ENCODE measurements at regions not wholly inside any gene's neighbourhood (a gene's known extent, or its start where the extent isn't known, plus 50 kb on each side); places are given as distances from the start of the nearest gene placed in this dataset.

DNA sequence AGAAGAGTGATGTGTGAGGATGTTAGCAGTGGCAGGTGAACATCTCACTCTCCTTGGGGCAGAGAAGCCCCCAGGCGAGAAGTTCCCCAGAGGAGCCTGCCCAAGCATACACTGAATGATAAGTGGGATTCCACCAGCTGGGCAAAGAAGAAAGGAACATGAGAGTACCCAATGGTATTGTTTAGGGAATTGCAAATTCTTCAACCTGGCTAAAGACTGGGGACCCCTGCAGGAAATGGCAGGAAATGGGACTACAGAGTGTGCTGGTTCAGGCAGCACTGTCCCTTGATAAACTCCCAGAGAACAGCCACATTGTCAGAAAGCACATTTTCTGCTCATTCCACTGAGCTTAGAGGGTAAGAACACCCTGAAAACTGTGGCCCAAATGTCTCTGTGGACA is 121.3 kb downstream of the RPS29 start:
- DNase-seq (ENCODE audit: low spot score), result peak; percentile 38

DNA sequence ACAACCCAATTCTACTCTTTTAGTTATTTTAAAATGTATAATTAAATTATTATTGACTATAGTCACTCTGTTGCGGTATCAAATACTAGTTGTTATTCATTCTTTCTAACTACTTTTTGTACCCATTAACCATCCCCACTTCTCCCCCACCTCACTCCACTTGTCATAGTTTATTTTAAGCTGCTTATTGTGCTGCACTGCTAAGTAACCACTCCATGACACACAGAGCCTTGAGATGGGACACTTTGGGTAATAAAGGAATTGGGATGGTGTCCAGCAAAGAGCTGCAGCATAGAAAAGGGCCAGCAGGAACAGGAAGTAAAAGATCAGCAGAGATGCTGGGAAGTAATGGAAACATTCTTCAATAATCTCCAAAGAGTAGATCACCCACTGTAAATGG is 123.0 kb downstream of the RPS29 start:
- DNase-seq (ENCODE audit: low spot score), result no peak

DNA sequence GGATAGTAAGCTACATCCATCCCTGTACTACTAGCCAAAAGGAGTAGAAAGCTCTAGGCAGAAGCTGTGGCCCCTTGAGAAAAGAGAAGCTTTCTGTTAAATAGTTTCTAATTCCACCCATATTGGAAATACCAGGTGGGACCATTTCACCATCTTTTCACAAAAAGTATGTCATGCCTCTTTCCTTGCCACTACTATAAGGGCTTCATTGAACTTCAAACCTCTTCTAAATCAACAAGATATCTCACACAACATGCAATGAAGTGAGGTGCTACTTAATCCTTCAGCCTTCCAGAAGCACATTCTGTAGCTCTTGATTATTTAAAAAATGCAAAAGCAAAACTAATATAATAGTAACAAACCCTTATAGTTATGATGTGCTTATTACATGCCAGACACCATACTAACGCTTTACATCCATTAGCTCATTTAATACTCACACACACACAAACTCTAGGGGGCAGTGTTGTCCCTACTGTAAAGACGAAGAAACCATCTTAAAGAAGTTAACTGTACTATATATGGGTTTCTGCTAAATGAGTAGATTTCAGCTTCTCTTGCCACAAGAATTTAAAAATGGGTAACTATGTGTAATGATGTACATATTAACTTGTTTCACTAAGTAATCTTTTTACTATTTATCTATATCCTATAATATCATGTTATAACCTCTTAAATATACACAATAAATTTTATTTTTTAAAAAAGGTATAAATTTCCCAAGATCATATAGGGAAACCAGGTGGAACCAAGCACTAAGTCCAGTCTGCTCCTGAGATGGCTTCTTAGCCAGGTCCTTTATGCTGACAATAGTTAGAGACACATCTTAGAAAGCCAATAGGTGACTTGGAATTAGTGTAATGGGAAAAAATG is 124.4 kb downstream of the RPS29 start:
- peak; percentile 36 for DNase-seq (ENCODE audit: low spot score)

DNA sequence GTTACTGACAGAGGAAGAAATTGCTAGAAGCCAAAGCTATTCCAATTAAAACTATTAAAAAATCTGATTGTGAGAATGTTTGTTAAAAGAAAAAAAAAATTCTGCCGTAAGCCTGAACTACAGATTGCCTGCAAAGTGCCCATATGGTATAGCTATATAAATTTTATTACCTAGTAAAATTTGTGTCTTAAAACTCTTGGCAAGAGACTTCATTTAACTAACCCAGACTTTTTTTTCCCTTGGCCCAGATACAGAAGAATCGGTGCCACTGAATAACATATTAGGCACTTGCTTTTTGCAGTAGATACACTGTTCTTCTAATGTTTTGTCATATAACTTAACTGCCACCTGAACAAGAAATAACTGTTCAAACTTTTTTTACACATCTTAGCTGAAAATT is 125.5 kb downstream of the RPS29 start:
- DNase-seq (ENCODE audit: low spot score), result no peak

DNA sequence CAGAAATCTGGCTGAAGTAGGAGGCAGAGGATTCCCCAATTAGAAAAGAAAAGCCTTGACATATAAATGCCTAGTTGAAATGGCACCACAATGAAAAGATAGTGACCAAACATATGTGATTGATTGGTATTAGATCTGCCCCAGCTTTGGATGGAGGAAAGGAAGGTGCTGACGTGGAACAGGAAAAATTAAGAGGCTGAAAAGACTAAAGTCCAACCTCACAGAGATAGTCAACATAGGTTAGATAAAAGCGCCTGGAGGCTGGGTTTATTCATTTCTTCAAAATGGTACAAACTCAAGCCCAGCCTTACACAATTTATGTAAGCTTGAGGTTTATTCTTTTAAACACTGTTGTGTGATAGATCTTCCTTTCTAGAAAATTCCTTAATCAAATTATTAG is 129.6 kb downstream of the RPS29 start:
- DNase-seq (ENCODE audit: low spot score), result no peak

DNA sequence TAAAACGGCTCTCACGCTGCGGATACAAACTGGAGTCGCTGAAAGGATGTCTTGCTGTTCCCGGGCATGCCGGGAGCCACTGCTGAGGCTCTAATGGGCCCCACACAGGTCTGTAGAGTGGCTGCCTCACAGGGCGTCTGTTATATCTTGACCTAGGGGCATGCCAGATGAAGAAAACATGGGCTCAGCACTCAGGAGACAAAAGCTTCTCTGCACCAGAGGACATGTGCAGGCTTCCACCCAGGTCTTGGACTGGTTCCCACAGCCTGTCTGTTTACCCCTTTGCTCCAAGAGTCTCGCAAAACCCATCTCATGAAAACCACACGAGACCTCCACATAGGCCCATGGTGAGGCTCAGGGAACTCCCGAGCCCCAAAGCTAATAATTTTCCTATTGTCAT is 134.2 kb downstream of the RPS29 start:
- no peak for DNase-seq (ENCODE audit: low spot score)

DNA sequence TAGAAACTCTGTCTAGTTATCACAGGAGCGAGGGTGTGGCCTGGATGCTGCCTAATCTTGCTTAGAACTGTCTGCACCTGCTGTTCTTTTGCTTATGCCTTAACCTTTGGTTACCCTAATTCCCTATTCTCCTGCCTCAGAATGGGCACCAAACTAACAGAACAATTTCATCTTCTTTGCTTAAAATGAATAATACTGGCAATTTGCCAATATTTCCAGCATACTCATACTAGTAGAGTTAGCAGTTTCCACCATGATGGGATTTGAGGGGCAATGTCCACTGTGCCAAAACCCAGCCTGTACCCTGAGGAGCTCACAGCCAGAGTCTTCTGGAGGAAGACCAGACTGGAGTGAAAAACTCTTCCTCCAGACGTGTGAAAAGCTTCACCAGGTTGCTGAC is 136.4 kb downstream of the RPS29 start:
- DNase-seq (ENCODE audit: low spot score), result no peak

DNA sequence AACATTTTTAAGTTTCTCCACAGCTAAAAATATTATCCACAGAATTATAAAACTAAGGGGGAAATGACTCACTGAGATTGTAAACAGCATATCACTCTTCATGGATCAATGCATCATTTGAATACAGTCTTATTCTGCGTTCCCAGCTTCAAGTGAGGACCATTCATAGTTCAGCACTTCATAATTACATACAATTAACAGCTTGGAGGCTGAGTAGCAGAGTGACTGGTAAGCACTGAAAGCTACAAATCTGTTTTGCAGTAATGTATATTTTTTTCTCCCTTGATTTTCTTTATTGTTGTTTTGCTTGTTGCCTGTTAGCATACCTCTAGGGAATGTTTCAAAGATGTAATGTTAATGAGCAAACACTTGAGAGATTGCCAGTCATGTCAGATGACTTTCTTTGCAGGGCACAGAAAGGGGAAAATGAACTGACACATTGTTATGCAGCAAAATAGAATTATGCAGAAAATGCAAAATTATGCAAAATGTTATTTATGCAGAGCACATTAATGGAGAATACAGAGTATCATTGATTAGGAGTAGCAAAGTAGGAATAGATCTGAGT is 138.6 kb downstream of the RPS29 start:
- no peak for DNase-seq (ENCODE audit: low spot score)

DNA sequence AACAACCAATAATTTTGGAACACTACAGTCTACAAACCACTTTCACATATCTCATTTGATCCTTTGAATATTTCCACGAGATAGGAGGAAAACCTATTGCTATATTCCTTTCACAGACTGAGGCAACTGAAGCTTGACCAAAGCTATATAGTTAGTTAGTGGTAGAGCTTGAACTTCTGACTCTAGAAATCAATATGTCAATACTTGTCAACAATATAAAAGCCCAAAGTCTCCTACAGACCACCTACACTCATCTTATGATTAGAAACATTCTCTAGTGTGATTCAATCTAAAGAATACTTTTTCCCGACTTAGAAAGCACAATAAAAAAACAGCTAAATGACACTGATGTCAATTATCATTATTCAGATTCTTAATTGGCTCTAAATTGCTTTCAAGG is 139.4 kb downstream of the RPS29 start:
- DNase-seq (ENCODE audit: low spot score), result no peak

DNA sequence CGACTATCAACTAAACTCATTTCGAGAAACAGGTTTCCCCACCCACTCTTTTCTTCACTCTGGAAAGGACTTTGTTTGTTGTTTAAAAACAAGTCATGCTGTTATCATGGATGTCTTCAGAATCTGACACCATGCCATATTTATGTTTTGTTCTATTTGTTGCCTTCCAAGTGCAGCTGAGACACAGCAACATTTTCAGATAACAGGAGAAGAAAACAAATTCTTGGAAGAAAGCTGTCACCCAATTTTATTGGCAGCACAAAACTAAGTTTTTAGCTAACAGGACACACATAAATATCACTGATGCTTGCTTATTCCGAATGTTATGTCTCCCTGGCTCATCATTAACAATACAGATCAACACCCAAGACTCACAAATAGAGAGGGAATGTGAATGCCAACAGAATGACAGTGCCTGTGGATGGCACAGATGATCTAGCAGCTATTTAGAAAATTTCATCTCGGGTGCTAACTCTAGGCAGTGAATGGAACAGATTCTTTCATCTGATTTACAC is 147.9 kb downstream of the RPS29 start:
- DNase-seq (ENCODE audit: low spot score), result no peak

DNA sequence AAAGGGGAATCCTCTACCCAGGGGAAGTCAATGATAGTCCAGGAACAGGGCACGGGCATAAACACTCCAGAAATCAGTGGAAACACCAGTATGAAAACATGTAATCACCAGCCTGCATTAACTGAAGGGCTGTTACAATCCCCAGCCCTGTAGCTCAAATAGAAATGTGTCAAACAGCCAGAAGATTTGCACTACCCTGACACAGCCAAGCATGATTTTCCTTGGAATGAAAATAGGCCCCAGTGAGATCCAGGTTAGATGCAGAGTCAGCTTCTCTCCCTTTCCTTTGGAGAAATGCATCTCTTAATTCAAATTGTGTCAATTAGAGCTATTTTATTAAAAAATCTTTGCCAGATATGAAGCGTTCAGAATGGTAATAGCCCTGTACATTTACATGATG is 158.1 kb downstream of the RPS29 start:
- no peak for DNase-seq (ENCODE audit: low spot score)

DNA sequence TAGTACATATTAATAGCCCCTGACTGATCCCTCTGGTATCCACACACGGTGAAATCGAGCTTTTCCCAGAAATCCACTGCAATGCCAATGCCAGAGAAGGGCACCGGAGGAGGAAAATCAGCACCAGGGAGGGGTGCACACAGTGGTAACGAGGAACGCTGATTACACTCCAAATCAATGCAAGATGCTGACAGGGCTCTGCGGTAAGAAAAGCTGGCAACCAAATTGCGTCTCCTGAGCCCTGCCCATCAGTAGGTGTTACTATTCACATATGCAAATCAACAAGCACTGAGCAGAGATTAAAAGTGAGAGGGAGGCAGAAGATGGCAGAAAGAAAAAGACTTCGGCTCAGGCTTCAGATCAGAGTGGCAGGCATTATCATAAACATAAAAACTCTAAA is 159.1 kb downstream of the RPS29 start:
- no peak for DNase-seq (ENCODE audit: low spot score)

DNA sequence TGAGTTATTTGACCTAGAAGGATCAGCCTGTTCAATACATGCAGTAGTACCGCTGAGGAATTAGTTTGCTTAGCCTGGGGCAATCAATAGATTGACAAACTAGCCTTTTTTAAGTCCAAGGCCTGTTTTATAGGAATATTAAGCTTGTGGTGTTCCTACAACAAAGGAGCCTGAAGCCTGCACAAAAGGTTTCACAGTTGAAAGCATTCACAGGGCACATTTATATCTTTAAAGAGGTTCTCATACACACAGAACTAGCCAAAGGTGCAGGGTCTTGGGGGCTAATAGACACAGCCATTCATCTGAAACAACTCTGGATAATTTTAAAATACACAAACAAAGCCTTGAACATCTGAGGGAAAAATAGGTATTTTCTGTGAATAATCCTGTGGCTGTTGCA is 160.3 kb downstream of the RPS29 start:
- DNase-seq (ENCODE audit: low spot score), result no peak

DNA sequence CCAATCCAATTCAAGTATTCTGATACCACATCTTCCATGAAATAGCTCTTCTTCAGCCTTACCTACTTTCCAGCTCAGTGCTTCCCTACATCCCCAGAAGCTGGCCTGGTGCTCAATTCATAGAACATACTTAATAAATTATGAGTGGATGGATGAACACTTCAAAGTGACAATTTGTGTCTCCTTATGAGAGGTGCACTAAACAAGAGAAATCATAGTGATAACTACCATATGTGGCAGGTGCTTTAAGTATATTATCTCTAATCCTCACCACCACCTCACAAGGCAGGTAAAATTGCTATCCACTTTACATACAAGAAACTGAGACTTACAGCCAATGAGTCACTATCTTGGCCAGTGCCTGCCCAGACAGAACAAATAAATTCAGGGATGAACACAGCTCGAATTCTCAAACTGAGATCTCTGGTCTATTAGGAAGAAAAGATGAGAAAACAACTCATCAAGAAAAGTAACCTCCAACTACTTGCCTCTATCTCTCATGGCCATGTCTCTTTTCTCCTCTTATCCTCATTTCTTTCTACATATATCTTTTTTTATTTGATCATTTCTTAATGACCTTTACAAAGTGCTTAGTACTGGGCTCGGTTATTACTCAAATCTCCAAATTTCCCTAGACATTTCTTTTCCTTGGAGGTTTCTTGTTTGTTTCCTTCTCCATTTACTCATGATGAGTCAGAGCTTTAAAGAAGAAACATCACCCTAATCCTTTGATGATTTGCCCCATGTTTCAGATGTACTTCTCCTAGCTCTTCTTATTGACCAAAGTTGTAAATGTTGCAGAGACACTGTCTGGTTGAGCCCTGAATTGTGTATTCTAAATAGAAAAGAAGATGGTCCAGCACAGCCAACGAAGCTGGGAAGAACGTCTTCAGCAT is 161.5 kb downstream of the RPS29 start:
- DNase-seq (ENCODE audit: low spot score), result no peak

DNA sequence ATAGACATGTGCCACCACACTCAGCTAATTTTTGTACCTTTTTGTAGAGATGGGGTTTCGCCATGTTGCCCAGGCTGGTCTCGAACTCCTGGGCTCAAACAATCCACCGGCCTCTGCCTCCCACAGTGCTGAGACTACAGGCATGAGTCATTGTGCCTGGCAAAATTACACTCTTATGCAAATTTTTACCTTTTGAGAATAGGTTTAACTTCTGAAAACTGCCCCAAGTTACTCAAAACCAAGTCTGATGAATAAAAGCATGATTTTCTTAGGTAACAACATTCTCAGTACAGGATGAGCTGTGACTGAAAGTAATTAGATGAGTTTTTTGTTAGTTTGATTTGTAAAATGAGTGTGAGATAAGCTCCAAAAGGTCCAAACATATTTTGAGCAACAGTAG is 166.0 kb downstream of the RPS29 start:
- DNase-seq (ENCODE audit: low spot score), result no peak

DNA sequence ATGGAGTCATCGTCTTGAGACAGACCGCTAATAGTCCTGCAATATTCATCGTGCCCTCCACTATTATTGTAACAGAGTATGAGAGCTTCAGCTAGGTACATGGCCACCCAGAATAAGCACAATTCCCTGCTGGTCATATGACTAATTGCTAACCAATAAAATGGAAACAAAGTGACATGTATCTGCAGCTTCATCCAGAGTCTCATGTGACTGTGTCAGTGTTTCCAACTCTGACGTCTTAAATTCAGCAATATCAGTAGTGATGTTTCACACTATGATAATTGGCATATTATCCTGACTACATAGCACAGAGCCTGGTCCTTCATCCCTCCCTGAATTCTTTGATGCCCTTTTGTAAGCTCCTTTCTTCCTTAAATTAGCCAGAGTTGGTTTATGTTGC is 167.4 kb downstream of the RPS29 start:
- DNase-seq (ENCODE audit: low spot score), result no peak

DNA sequence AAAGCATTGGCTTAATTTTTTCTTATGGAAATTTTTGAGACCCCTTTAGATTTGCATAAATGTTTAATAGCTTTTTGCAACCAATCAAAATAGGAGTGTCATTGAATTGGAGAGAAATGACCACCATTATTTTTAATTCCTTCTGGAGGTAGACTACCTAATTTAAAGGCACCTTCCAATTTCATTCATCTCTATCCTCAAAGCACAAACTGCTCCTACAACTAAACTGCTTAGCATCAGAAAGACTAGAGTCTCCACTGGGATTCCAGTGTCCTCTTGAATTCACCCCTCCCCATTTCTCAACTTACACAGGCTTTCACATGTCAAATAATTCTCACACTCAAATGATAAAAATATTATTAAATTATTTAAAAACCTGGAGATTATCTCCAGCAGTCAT is 168.4 kb downstream of the RPS29 start:
- no peak for DNase-seq (ENCODE audit: low spot score)

DNA sequence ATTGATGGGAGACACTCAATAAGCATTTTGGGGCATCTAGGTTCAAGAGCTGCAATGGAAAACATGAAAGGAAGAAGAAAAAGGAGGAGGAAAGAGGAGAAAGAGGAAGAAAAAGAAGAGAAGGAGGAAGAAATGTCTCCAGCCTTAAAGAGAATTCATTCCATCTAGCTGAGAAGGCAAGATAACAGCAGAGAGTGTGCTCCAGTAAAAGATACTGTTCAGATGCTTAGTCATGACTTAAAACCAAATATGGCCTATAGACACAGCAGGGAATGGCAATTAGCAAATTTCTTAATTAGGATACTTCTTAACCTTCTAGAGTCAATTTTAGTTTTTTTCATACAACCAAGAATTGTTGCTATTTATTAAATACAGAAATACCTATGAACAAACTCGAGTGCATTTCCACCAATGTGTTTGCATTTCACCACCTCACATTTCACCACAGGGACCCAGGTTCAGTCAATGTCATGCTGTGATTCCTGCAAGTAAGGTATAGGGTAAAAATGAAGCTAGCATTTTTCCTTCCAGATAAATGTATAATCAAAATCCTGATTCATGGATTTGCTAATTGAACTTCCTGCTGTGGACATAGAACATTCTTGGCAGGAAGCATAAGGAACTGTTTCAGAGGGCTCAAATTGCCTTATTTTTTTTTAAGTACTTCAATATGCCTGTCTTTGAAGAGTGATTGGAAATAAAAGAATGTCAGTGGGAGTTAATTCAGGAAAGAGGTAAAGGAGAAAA is 177.8 kb downstream of the RPS29 start:
- DNase-seq (ENCODE audit: low spot score), result no peak

DNA sequence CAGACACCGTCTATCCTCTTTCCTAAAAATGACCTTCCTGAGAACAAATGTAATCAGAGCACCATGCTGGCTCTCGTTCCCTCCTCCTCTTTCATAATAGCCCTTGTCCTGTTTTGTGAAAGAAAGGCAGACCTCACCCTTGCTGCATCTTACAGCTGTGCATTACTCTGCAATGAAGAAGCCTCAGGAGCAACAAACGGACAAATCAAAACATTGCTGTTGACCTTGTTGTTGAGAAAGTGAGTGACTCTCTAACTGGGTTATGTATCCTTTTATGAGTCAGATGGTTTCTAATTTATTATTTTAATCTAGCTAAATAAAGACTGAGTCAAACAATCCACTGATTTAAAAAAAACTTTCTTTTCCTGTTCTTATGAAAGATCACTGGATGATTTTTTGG is 180.9 kb downstream of the RPS29 start:
- DNase-seq (ENCODE audit: low spot score), result no peak

DNA sequence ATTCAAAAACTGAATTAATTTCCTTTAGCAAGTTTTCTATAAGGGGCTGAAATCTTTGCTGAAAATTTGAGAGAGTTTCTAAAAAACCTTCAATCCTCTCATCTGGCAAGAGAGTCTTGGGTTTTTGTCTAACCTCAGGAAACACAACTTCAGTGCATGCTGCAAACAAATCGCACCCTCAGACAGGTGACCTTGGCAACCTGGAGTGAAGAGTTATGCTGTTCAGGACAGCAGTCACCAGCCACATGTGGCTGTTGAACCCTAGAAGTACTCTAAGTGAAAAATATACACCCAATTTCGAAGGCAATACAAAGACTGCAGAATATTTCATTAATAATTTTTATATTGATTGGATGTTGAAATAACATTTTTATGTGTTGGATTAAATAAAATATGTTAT is 184.8 kb downstream of the RPS29 start:
- no peak for DNase-seq (ENCODE audit: low spot score)

DNA sequence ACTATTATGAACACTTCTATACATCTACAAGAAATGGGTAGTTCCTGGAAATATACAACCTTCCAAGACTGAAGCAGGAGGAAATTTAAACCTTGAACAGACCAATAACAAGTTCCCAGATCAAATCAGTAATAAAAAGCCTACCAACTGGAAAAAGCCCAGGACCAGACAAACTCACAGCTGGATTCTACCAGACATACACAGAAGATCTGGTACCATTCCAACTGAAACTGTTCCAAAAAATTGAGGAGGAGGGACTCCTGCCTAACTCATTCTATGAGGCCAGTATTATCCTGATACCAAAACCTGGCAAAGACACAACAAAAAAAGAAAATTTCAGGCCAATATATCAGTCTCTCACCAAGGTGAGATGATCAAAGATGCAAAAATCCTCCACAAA is 189.4 kb downstream of the RPS29 start:
- DNase-seq (ENCODE audit: low spot score), result no peak

DNA sequence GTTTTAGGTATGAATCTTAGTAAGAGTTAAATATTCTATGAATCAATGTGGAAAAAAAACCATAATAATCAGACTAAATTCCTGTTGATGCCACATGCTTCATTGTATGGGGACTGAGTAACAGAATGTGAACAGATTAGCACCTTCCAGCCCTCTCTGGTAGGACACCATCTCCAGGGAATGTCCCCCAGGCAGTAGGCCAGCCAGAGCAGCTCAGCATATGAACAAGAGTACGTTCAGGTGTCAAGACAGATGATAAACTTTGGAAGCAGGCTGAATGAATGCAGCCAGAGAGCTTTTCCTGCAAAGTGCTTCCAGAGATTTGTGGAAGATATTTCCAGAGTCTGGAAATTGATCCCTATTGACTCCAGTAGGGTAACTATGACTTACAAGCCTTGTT is 204.4 kb downstream of the RPS29 start:
- no peak for DNase-seq (ENCODE audit: low spot score)
